ENCODE measurements at regions not wholly inside any gene's neighbourhood (a gene's known extent, or its start where the extent isn't known, plus 50 kb on each side); places are given as distances from the start of the nearest gene placed in this dataset.

- TF ChIP-seq ZBTB17 (tag by site-specific recombination; IDR thresholded peaks at IDR 0.05): no peak
Observed at GRCh38 chr9:117917873-117918272, 213.7 kb downstream of the TLR4 start (continued).

DNA sequence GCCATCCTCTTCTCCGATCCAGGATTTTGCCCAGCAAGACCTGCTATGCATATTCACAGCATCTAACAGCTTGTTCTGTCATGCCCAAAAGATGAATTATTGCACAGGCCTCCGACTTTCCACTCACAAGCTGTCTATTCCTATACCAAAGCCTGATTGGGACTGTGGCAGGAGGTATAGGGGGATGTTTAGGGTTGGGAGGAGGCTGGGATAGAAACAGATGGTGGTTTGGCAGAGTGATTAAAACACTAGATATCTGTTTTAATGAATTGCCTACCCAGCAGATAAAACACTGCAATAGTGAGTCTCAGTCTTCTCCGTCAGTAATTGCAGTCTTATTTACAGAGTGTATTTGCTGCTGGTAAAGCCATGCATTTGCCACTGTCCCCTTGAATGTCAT, 215.3 kb downstream of the TLR4 start:
- Histone ChIP-seq H3K27ac (ENCODE audit: extremely low read depth, low read depth, low read length) (no peak overlapping the region), H3K9me3 (ENCODE audit: control insufficient read depth, insufficient read depth, low read depth, low read length) (no peaks in the 10 kb centered on the region), H3K4me3 (ENCODE audit: low read depth, low read length) (no peak overlapping the region), H3K4me1 (ENCODE audit: control insufficient read depth, insufficient read depth, low read length) (no peaks in the 10 kb centered on the region), H3K36me3 (ENCODE audit: control insufficient read depth in 2 of 2, insufficient read depth in 1 of 2, low read length in 2 of 2) (no peaks in the 10 kb centered on the region)
- TF ChIP-seq ZNF114 (tag by site-specific recombination; IDR thresholded peaks at IDR 0.05) (no peak), GLIS1 (tag by site-specific recombination; IDR thresholded peaks at IDR 0.05) (no peak), ZBTB20 (tag by site-specific recombination; IDR thresholded peaks at IDR 0.05) (no peak), ZBTB8A (tag by site-specific recombination; IDR thresholded peaks at IDR 0.05) (no peak)
- POLR2A ChIA-PET: no interaction called here
- CTCF ChIA-PET: no interaction called here

DNA sequence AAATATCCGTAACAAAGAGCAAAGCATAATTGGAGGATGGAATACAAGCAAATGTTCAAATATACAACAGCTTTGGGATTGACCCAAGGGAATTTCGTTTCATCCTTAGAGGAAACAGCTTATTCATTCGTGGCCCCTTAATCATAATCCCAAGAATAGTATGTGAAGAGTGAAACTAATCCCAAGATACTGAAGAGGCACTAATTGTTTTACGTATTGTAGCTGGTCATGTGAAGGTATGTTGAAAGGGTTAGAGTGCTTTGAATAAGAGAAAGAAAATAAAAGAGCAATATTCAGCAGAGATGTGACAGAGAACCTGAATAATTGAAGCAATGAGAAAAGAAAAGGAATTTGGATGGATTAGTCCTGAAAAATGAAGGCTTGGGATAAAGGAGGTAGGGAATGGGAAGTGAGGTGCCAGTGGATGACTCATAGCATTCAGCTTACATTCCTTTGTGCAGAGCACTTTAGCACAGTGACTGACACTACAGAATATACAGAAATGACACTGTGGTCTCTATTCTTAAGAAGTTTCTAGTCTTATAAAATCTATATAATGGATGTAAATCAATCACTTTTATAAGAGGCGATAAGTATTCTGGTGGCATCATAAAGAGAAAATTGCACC, 221.9 kb downstream of the TLR4 start:
- Histone ChIP-seq H3K36me3 (ENCODE audit: control insufficient read depth in 2 of 2, insufficient read depth in 1 of 2, low read length in 2 of 2) (no peaks in the 10 kb centered on the region), H3K4me3 (ENCODE audit: low read depth, low read length) (no peak overlapping the region), H3K9me3 (ENCODE audit: control insufficient read depth, insufficient read depth, low read depth, low read length) (no peaks in the 10 kb centered on the region), H3K27ac (ENCODE audit: extremely low read depth, low read depth, low read length) (no peak overlapping the region), H3K4me1 (ENCODE audit: control insufficient read depth, insufficient read depth, low read length) (no peaks in the 10 kb centered on the region)
- POLR2A ChIA-PET: no interaction called here
- TF ChIP-seq HOXD13 (CRISPR knock-in tag; IDR thresholded peaks at IDR 0.05; ENCODE audit: borderline replicate concordance) (no peak), SCRT2 (tag by site-specific recombination; IDR thresholded peaks at IDR 0.05) (no peak), ZNF629 (tag by site-specific recombination; IDR thresholded peaks at IDR 0.05) (no peak), ZNF654 (tag by site-specific recombination; IDR thresholded peaks at IDR 0.05; ENCODE audit: low read depth) (no peak), ZNF174 (tag by site-specific recombination; IDR thresholded peaks at IDR 0.05) (no peak), ZIC2 (tag by site-specific recombination; IDR thresholded peaks at IDR 0.05) (no peak), ZNF169 (tag by site-specific recombination; IDR thresholded peaks at IDR 0.05) (no peak), YY2 (tag by site-specific recombination; IDR thresholded peaks at IDR 0.05) (no peak), HOXC10 (CRISPR knock-in tag; IDR thresholded peaks at IDR 0.05) (no peak), ZNF585B (tag by site-specific recombination; IDR thresholded peaks at IDR 0.05) (no peak), ZNF791 (tag by site-specific recombination; IDR thresholded peaks at IDR 0.05) (no peak), ZNF433 (tag by site-specific recombination; IDR thresholded peaks at IDR 0.05; ENCODE audit: low read depth) (no peak), ZNF24 (tag by site-specific recombination; IDR thresholded peaks at IDR 0.05) (no peak)
- TF ChIP-seq, protein P1, sequence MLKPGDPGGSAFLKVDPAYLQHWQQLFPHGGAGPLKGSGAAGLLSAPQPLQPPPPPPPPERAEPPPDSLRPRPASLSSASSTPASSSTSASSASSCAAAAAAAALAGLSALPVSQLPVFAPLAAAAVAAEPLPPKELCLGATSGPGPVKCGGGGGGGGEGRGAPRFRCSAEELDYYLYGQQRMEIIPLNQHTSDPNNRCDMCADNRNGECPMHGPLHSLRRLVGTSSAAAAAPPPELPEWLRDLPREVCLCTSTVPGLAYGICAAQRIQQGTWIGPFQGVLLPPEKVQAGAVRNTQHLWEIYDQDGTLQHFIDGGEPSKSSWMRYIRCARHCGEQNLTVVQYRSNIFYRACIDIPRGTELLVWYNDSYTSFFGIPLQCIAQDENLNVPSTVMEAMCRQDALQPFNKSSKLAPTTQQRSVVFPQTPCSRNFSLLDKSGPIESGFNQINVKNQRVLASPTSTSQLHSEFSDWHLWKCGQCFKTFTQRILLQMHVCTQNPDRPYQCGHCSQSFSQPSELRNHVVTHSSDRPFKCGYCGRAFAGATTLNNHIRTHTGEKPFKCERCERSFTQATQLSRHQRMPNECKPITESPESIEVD (tag by site-specific recombination; IDR thresholded peaks at IDR 0.05): no peak
- TF ChIP-seq, protein P2, sequence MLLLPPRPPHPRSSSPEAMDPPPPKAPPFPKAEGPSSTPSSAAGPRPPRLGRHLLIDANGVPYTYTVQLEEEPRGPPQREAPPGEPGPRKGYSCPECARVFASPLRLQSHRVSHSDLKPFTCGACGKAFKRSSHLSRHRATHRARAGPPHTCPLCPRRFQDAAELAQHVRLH (tag by site-specific recombination; IDR thresholded peaks at IDR 0.05): no peak
- TF ChIP-seq, protein P3, sequence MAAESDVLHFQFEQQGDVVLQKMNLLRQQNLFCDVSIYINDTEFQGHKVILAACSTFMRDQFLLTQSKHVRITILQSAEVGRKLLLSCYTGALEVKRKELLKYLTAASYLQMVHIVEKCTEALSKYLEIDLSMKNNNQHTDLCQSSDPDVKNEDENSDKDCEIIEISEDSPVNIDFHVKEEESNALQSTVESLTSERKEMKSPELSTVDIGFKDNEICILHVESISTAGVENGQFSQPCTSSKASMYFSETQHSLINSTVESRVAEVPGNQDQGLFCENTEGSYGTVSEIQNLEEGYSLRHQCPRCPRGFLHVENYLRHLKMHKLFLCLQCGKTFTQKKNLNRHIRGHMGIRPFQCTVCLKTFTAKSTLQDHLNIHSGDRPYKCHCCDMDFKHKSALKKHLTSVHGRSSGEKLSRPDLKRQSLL (tag by site-specific recombination; IDR thresholded peaks at IDR 0.05): no peak
- CTCF ChIA-PET: interaction anchor here (0.7 to 0.9 kb wide), 2 partner anchors 892 to 1477 kb away, joined by 3 to 9 read pairs; no protein-coding TSS in a partner anchor

All from HEK293 (cell line).